RCC 7860 (cell line): ENCODE measurements at regions not wholly inside any gene's neighbourhood (a gene's known extent, or its start where the extent isn't known, plus 50 kb on each side); places are given as distances from the start of the nearest gene placed in this dataset.
A peak's percentile ranks its signal among the peaks of the same experiment; 100 is the strongest.

Source experiments
- DNase-seq: peaks from one replicate; pipeline ENCODE4 v3.0.0-alpha.2; 2015; ENCODE audit warnings: low spot score
- FAIRE-seq: peaks from 2 replicates; lab custom pipeline; 2012; peaks lifted over from hg19 to GRCh38; lab: Jason Lieb, UNC

- DNase-seq, result no peak
- no peak for FAIRE-seq
Observed at GRCh38 chr5:38714703-38715355, 131.0 kb upstream of the OSMR start.

- FAIRE-seq (no peak), DNase-seq (peak; percentile 21)
Observed at GRCh38 chr5:38715696-38716095, 130.1 kb upstream of the OSMR start.

GRCh38 chr5:38716516-38716915, 129.3 kb upstream of the OSMR start:
- FAIRE-seq, result no peak

GRCh38 chr5:38718771-38719391, 126.9 kb upstream of the OSMR start:
- no peak for FAIRE-seq
- DNase-seq, result no peak

More at GRCh38 chr5:38716516-38716915, 129.3 kb upstream of the OSMR start:
- DNase-seq, result no peak

GRCh38 chr5:38719403-38719802, 126.4 kb upstream of the OSMR start:
- DNase-seq (no peak), FAIRE-seq (no peak)

GRCh38 chr5:38719916-38720315, 125.9 kb upstream of the OSMR start:
- DNase-seq, result no peak
- no peak for FAIRE-seq

GRCh38 chr5:38720554-38721361, 125.1 kb upstream of the OSMR start:
- FAIRE-seq, result no peak
- DNase-seq, result no peak

GRCh38 chr5:38722918-38723317, 122.9 kb upstream of the OSMR start:
- DNase-seq, result no peak
- no peak for FAIRE-seq

- FAIRE-seq (no peak), DNase-seq (no peak)
Observed at GRCh38 chr5:38723426-38723825, 122.4 kb upstream of the OSMR start.

- no peak for FAIRE-seq
- DNase-seq, result no peak
Observed at GRCh38 chr5:38724301-38725030, 121.3 kb upstream of the OSMR start.

- DNase-seq (no peak), FAIRE-seq (no peak)
Observed at GRCh38 chr5:38725371-38725865, 120.4 kb upstream of the OSMR start.

GRCh38 chr5:38726279-38726678, 119.5 kb upstream of the OSMR start:
- no peak for FAIRE-seq
- no peak for DNase-seq

GRCh38 chr5:38728029-38728428, 117.8 kb upstream of the OSMR start:
- no peak for FAIRE-seq
- DNase-seq, result no peak

- no peak for FAIRE-seq
- DNase-seq, result no peak
Observed at GRCh38 chr5:38731461-38731860, 114.4 kb upstream of the OSMR start.

GRCh38 chr5:38734353-38734752, 111.5 kb upstream of the OSMR start:
- FAIRE-seq (no peak), DNase-seq (no peak)

- DNase-seq (no peak), FAIRE-seq (no peak)
Observed at GRCh38 chr5:38736089-38736488, 109.7 kb upstream of the OSMR start.

GRCh38 chr5:38737976-38738375, 107.8 kb upstream of the OSMR start:
- no peak for FAIRE-seq
- DNase-seq, result no peak

- FAIRE-seq, result peak; percentile 15
- no peak for DNase-seq
Observed at GRCh38 chr5:38739011-38739704, 106.7 kb upstream of the OSMR start.

- DNase-seq (no peak), FAIRE-seq (no peak)
Observed at GRCh38 chr5:38739705-38740045, 106.1 kb upstream of the OSMR start.

- no peak for FAIRE-seq
- DNase-seq, result no peak
Observed at GRCh38 chr5:38742821-38743220, 103.0 kb upstream of the OSMR start.

- no peak for DNase-seq
- no peak for FAIRE-seq
Observed at GRCh38 chr5:38743562-38743961, 102.2 kb upstream of the OSMR start.
